ENCODE measurements at regions not wholly inside any gene's neighbourhood (a gene's known extent, or its start where the extent isn't known, plus 50 kb on each side); places are given as distances from the start of the nearest gene placed in this dataset.

DNA sequence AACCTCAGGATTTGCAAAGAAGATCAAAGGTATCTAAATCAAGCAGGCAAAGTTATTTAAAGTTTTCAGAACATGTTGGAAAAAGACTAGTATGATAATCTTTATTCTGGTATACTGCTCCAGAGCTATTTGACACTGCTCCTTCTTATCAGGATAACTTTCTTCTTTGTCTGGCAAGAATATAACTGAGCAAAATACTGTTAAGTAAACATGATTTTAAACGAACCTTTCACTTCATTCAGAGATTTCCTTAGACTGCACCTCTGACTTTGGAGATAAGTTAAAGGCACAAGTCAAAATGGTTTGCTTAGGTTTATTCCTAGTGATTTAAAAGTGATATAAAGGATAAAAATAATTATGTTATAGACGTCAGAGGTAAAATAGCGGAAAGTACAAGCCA is 103.9 kb upstream of the CCDC190 start:
- no peaks in the 10 kb centered on the region for H3K4me1 ChIP-seq (ENCODE audit: low read length)
- no peak overlapping the region for H3K9ac ChIP-seq (ENCODE audit: low read length)
- no peak for DNase-seq
- no peaks in the 10 kb centered on the region for H4K20me1 ChIP-seq (ENCODE audit: insufficient read depth, low read length)
- no peaks in the 10 kb centered on the region for H3K9me3 ChIP-seq (replicated peaks; ENCODE audit: insufficient read depth, low read length)
- no peak overlapping the region for H3K4me3 ChIP-seq (ENCODE audit: low read length)
- TF ChIP-seq, protein P1, sequence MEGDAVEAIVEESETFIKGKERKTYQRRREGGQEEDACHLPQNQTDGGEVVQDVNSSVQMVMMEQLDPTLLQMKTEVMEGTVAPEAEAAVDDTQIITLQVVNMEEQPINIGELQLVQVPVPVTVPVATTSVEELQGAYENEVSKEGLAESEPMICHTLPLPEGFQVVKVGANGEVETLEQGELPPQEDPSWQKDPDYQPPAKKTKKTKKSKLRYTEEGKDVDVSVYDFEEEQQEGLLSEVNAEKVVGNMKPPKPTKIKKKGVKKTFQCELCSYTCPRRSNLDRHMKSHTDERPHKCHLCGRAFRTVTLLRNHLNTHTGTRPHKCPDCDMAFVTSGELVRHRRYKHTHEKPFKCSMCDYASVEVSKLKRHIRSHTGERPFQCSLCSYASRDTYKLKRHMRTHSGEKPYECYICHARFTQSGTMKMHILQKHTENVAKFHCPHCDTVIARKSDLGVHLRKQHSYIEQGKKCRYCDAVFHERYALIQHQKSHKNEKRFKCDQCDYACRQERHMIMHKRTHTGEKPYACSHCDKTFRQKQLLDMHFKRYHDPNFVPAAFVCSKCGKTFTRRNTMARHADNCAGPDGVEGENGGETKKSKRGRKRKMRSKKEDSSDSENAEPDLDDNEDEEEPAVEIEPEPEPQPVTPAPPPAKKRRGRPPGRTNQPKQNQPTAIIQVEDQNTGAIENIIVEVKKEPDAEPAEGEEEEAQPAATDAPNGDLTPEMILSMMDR (IDR thresholded peaks at IDR 0.05; ENCODE audit: low read length) = no peak
- TF ChIP-seq EZH2 (optimal IDR thresholded peaks at IDR 0.05; ENCODE audit: low read depth, low read length) = no peak
- TF ChIP-seq EZH2phosphoT487 (IDR thresholded peaks at IDR 0.05; ENCODE audit: low read length) = no peak
- no peaks in the 10 kb centered on the region for H3K36me3 ChIP-seq (replicated peaks; ENCODE audit: insufficient read depth, low read length)
- H3K79me2 ChIP-seq (ENCODE audit: low read length) = no peaks in the 10 kb centered on the region
- no peaks in the 10 kb centered on the region for H3F3A ChIP-seq (ENCODE audit: insufficient read depth, low read length)
- no peak overlapping the region for H2AFZ ChIP-seq (ENCODE audit: low read length)
- H3K27me3 ChIP-seq (replicated peaks; ENCODE audit: insufficient read depth, low read length) = no peaks in the 10 kb centered on the region
- H3K27ac ChIP-seq (ENCODE audit: low read length) = no peak overlapping the region
- no peak overlapping the region for H3K4me2 ChIP-seq (ENCODE audit: low read depth, low read length)
- H3K9me2 ChIP-seq (replicated peaks; ENCODE audit: insufficient read depth, low read length) = no peaks in the 10 kb centered on the region

DNA sequence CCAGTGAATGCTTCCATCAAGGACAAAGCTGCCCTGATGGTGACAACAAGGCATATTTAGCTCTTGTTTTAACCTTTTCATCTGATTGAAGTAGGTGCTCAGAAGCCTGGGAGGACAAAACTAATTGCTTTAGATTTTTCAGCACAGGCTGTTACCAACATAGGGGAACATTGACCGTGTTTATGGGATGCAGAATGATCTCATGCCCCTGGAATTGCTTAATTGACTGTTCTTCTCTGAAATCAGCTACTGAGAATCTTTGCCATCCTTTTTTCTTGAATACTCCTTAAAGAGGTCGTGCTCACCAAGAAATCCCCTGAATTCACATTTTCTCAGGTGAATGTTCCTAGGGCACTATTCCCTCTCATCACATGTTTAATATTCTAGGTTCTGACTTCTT is 95.9 kb upstream of the CCDC190 start:
- H3K9me3 ChIP-seq (replicated peaks; ENCODE audit: insufficient read depth, low read length) = no peaks in the 10 kb centered on the region
- no peak overlapping the region for H3K4me3 ChIP-seq (ENCODE audit: low read length)
- H2AFZ ChIP-seq (ENCODE audit: low read length) = no peak overlapping the region
- H3K4me1 ChIP-seq (ENCODE audit: low read length) = no peaks in the 10 kb centered on the region
- no peaks in the 10 kb centered on the region for H3K36me3 ChIP-seq (replicated peaks; ENCODE audit: insufficient read depth, low read length)
- no peak overlapping the region for H3K4me2 ChIP-seq (ENCODE audit: low read depth, low read length)
- no peaks in the 10 kb centered on the region for H3K79me2 ChIP-seq (ENCODE audit: low read length)
- no peak overlapping the region for H3K27ac ChIP-seq (ENCODE audit: low read length)
- no peaks in the 10 kb centered on the region for H3K27me3 ChIP-seq (replicated peaks; ENCODE audit: insufficient read depth, low read length)
- no peak for DNase-seq
- no peak overlapping the region for H3K9ac ChIP-seq (ENCODE audit: low read length)
- H4K20me1 ChIP-seq (ENCODE audit: insufficient read depth, low read length) = no peaks in the 10 kb centered on the region
- no peak for TF ChIP-seq EZH2 (optimal IDR thresholded peaks at IDR 0.05; ENCODE audit: low read depth, low read length)
- no peak for TF ChIP-seq EZH2phosphoT487 (IDR thresholded peaks at IDR 0.05; ENCODE audit: low read length)
- TF ChIP-seq, protein P1 (IDR thresholded peaks at IDR 0.05; ENCODE audit: low read length) = no peak
- H3F3A ChIP-seq (ENCODE audit: insufficient read depth, low read length) = no peaks in the 10 kb centered on the region; the same call in 1 of the 2 replicates
- no peaks in the 10 kb centered on the region for H3K9me2 ChIP-seq (replicated peaks; ENCODE audit: insufficient read depth, low read length)

DNA sequence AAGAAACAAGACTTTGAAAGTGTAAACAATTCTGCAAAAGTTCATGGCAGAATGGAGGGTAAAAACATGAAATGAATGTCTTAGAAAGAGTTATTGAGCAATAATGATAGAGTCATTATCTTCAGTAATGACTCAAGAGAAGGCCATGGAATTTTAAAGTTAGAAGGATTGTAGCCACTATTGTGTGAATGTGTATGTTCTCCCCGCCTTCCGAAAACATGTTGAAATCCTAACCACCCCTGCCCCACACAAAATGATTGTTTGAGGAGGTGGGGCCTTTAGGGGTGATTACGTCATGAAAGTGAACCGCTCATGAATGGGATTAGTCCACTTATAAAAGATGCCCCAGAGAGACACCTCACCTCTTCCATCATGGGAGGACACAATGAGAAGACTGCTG is 93.8 kb upstream of the CCDC190 start:
- Histone ChIP-seq H3K9me3 (replicated peaks; ENCODE audit: insufficient read depth, low read length) (no peaks in the 10 kb centered on the region), H3K27me3 (replicated peaks; ENCODE audit: insufficient read depth, low read length) (no peaks in the 10 kb centered on the region), H3K79me2 (ENCODE audit: low read length) (no peaks in the 10 kb centered on the region), H3K9me2 (replicated peaks; ENCODE audit: insufficient read depth, low read length) (no peaks in the 10 kb centered on the region), H3K36me3 (replicated peaks; ENCODE audit: insufficient read depth, low read length) (no peaks in the 10 kb centered on the region), H2AFZ (ENCODE audit: low read length) (no peak overlapping the region), H3K27ac (ENCODE audit: low read length) (no peak overlapping the region), H3K4me1 (ENCODE audit: low read length) (peaks cover 7% of the 10 kb centered on the region; the same call in 1 of the 2 replicates), H3K4me2 (ENCODE audit: low read depth, low read length) (no peak overlapping the region), H3K9ac (ENCODE audit: low read length) (no peak overlapping the region), H3K4me3 (ENCODE audit: low read length) (no peak overlapping the region), H4K20me1 (ENCODE audit: insufficient read depth, low read length) (no peaks in the 10 kb centered on the region), H3F3A (ENCODE audit: insufficient read depth, low read length) (no peaks in the 10 kb centered on the region; the same call in 1 of the 2 replicates)
- TF ChIP-seq EZH2phosphoT487 (IDR thresholded peaks at IDR 0.05; ENCODE audit: low read length) (no peak), EZH2 (optimal IDR thresholded peaks at IDR 0.05; ENCODE audit: low read depth, low read length) (no peak)
- TF ChIP-seq, protein P1 (IDR thresholded peaks at IDR 0.05; ENCODE audit: low read length) = no peak
- no peak for DNase-seq

Measured in MM.1S (cell line).